ENCODE measurements at regions not wholly inside any gene's neighbourhood (a gene's known extent, or its start where the extent isn't known, plus 50 kb on each side); places are given as distances from the start of the nearest gene placed in this dataset.

GRCh38 chr19:31096062-31096830 lies 253.0 kb downstream of the TSHZ3 start:
- Histone ChIP-seq H3K9me3 (ENCODE audit: control insufficient read depth, insufficient read depth, low read depth, low read length) (no peaks in the 10 kb centered on the region), H3K27me3 (ENCODE audit: control insufficient read depth, insufficient read depth, low read length) (no peaks in the 10 kb centered on the region), H3K4me3 (replicated peaks in 1 of 4; ENCODE audit: control extremely low read depth in 1 of 4, insufficient read depth in 1 of 4, low read depth in 3 of 4, low read length in 4 of 4) (no peak overlapping the region), H4K20me1 (ENCODE audit: control insufficient read depth, extremely low read depth, insufficient read depth, low read length) (no peaks in the 10 kb centered on the region), H3K4me1 (ENCODE audit: control insufficient read depth, extremely low read depth, insufficient read depth, low read length) (no peaks in the 10 kb centered on the region), H3K27ac (ENCODE audit: insufficient read depth, low read length) (no peak overlapping the region), H3K36me3 (ENCODE audit: control insufficient read depth, insufficient read depth, low read length) (no peaks in the 10 kb centered on the region), H3K79me2 (ENCODE audit: control insufficient read depth, insufficient read depth, low read length) (no peaks in the 10 kb centered on the region), H2AFZ (ENCODE audit: low read length) (no peak overlapping the region), H3K9ac (ENCODE audit: insufficient read depth, low read length) (no peak overlapping the region), H3K4me2 (ENCODE audit: extremely low read depth, insufficient read depth, low read length) (no peak overlapping the region)
- no peak for TF ChIP-seq CTCF (conservative IDR thresholded peaks at IDR 0.05 in 1 of 2, IDR thresholded peaks at IDR 0.05 in 1 of 2; ENCODE audit: low read depth in 1 of 2, low read length in 2 of 2)
- no peak for TF ChIP-seq EZH2 (IDR thresholded peaks at IDR 0.05; ENCODE audit: low read length, missing control alignments)
- no peak for DNase-seq (ENCODE audit: low read depth in 2 of 2)

GRCh38 chr19:31095100-31095804 lies 254.0 kb downstream of the TSHZ3 start:
- Histone ChIP-seq H4K20me1 (ENCODE audit: control insufficient read depth, extremely low read depth, insufficient read depth, low read length) (no peaks in the 10 kb centered on the region), H3K9me3 (ENCODE audit: control insufficient read depth, insufficient read depth, low read depth, low read length) (no peaks in the 10 kb centered on the region), H3K27ac (ENCODE audit: insufficient read depth, low read length) (no peak overlapping the region), H3K36me3 (ENCODE audit: control insufficient read depth, insufficient read depth, low read length) (no peaks in the 10 kb centered on the region), H3K9ac (ENCODE audit: insufficient read depth, low read length) (no peak overlapping the region), H3K4me2 (ENCODE audit: extremely low read depth, insufficient read depth, low read length) (no peak overlapping the region), H3K27me3 (ENCODE audit: control insufficient read depth, insufficient read depth, low read length) (no peaks in the 10 kb centered on the region), H2AFZ (ENCODE audit: low read length) (no peak overlapping the region), H3K79me2 (ENCODE audit: control insufficient read depth, insufficient read depth, low read length) (no peaks in the 10 kb centered on the region), H3K4me3 (replicated peaks in 1 of 4; ENCODE audit: control extremely low read depth in 1 of 4, insufficient read depth in 1 of 4, low read depth in 3 of 4, low read length in 4 of 4) (no peak overlapping the region), H3K4me1 (ENCODE audit: control insufficient read depth, extremely low read depth, insufficient read depth, low read length) (no peaks in the 10 kb centered on the region)
- TF ChIP-seq CTCF (conservative IDR thresholded peaks at IDR 0.05 in 1 of 2, IDR thresholded peaks at IDR 0.05 in 1 of 2; ENCODE audit: low read depth in 1 of 2, low read length in 2 of 2) (no peak), EZH2 (IDR thresholded peaks at IDR 0.05; ENCODE audit: low read length, missing control alignments) (no peak)
- no peak for DNase-seq (ENCODE audit: low read depth in 2 of 2)

GRCh38 chr19:31092274-31092673 lies 257.0 kb downstream of the TSHZ3 start:
- no peaks in the 10 kb centered on the region for H4K20me1 ChIP-seq (ENCODE audit: control insufficient read depth, extremely low read depth, insufficient read depth, low read length)
- no peaks in the 10 kb centered on the region for H3K36me3 ChIP-seq (ENCODE audit: control insufficient read depth, insufficient read depth, low read length)
- no peak overlapping the region for H3K9ac ChIP-seq (ENCODE audit: insufficient read depth, low read length)
- no peak overlapping the region for H3K4me2 ChIP-seq (ENCODE audit: extremely low read depth, insufficient read depth, low read length)
- peaks cover 2% of the 10 kb centered on the region for H3K27me3 ChIP-seq (ENCODE audit: control insufficient read depth, insufficient read depth, low read length)
- H3K4me3 ChIP-seq (replicated peaks in 1 of 4; ENCODE audit: control extremely low read depth in 1 of 4, insufficient read depth in 1 of 4, low read depth in 3 of 4, low read length in 4 of 4) = no peak overlapping the region
- H3K27ac ChIP-seq (ENCODE audit: insufficient read depth, low read length) = no peak overlapping the region
- no peak for DNase-seq (ENCODE audit: low read depth in 2 of 2)
- TF ChIP-seq EZH2 (IDR thresholded peaks at IDR 0.05; ENCODE audit: low read length, missing control alignments) (no peak), CTCF (conservative IDR thresholded peaks at IDR 0.05 in 1 of 2, IDR thresholded peaks at IDR 0.05 in 1 of 2; ENCODE audit: low read depth in 1 of 2, low read length in 2 of 2) (no peak)
- H3K79me2 ChIP-seq (ENCODE audit: control insufficient read depth, insufficient read depth, low read length) = no peaks in the 10 kb centered on the region
- H3K4me1 ChIP-seq (ENCODE audit: control insufficient read depth, extremely low read depth, insufficient read depth, low read length) = no peaks in the 10 kb centered on the region
- no peaks in the 10 kb centered on the region for H3K9me3 ChIP-seq (ENCODE audit: control insufficient read depth, insufficient read depth, low read depth, low read length)
- no peak overlapping the region for H2AFZ ChIP-seq (ENCODE audit: low read length)

Measured in fibroblast of lung (primary cell).